ENCODE measurements at regions not wholly inside any gene's neighbourhood (a gene's known extent, or its start where the extent isn't known, plus 50 kb on each side); places are given as distances from the start of the nearest gene placed in this dataset.

- no peak for TF ChIP-seq POLR2AphosphoS5 (IDR thresholded peaks at IDR 0.05; ENCODE audit: low read depth, low read length)
- no peak for TF ChIP-seq POLR2A (IDR thresholded peaks at IDR 0.05; ENCODE audit: borderline replicate concordance, extremely low read depth, insufficient read depth, insufficient read length)
- TF ChIP-seq MAX (IDR thresholded peaks at IDR 0.05) = no peak
- no peak for TF ChIP-seq CTCF (IDR thresholded peaks at IDR 0.05 in 2 of 3, conservative IDR thresholded peaks at IDR 0.05 in 1 of 3; ENCODE audit: borderline replicate concordance in 1 of 3, insufficient read depth in 1 of 3, low read depth in 2 of 3, low read length in 2 of 3)
- no peak for TF ChIP-seq ZNF274 (IDR thresholded peaks at IDR 0.05; ENCODE audit: low read depth, low read length)
- TF ChIP-seq SIN3A (IDR thresholded peaks at IDR 0.05; ENCODE audit: low read depth) = no peak
These were observed 111.3 kb upstream of the LGSN start for GRCh38 chr6:63430985-63431519.
